ENCODE measurements at regions not wholly inside any gene's neighbourhood (a gene's known extent, or its start where the extent isn't known, plus 50 kb on each side); places are given as distances from the start of the nearest gene placed in this dataset.
A peak's percentile ranks its signal among the peaks of the same experiment; 100 is the strongest.

DNA sequence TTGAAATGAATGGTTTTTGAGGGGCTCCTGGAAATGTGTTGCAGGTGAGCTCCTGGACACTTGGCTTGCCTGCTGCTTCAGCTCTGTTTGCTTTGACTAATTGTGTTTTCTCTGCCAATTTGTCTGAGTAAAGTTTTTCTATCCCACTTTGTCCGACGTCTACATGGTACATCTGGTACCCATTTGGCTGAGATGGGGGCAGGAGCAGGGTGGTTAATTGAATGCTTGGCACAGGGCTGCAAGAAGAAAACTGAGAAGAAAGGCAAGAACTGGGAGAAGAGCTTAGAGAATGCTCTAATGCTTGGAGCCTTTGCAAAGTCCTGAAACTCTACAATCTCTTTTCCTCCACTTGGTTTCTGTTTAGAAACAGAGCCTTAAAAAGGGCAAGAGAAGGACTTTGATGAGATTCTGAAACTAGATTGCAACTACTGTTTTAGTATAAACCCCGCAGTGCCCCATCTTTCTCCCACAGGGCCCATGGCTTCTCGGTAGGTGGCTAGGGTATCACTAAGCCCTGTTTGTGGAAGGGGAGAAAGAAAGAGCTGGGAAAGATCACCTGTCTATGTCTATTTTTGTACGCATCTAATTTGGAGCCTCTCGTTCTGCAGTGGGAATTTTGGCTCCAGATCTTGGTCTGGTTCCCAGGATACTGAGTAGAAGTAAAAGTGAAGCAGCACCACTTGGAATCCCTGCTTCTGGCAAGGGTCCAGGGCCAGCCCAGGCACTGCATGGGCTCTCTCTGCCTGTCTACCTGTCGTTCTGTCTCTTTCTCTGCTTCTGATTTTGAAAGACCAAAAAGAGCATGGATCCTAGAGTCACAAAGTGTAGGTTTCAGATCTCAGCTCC is 214.4 kb downstream of the SEMA6A start:
- TF ChIP-seq, protein P1, sequence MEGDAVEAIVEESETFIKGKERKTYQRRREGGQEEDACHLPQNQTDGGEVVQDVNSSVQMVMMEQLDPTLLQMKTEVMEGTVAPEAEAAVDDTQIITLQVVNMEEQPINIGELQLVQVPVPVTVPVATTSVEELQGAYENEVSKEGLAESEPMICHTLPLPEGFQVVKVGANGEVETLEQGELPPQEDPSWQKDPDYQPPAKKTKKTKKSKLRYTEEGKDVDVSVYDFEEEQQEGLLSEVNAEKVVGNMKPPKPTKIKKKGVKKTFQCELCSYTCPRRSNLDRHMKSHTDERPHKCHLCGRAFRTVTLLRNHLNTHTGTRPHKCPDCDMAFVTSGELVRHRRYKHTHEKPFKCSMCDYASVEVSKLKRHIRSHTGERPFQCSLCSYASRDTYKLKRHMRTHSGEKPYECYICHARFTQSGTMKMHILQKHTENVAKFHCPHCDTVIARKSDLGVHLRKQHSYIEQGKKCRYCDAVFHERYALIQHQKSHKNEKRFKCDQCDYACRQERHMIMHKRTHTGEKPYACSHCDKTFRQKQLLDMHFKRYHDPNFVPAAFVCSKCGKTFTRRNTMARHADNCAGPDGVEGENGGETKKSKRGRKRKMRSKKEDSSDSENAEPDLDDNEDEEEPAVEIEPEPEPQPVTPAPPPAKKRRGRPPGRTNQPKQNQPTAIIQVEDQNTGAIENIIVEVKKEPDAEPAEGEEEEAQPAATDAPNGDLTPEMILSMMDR (IDR thresholded peaks at IDR 0.05), result no peak
- TF ChIP-seq POLR2A (IDR thresholded peaks at IDR 0.05; ENCODE audit: low read depth), result no peak
- peak in 1 of 2 donors; percentile 38 for TF ChIP-seq POLR2AphosphoS5 (IDR thresholded peaks at IDR 0.05)
- no peak for TF ChIP-seq EP300 (IDR thresholded peaks at IDR 0.05)
- peak overlapping the region in 3 of 4 donors; percentile 4 to 16 (median 9) for H3K4me3 ChIP-seq
- intact Hi-C loops (cut with DNase I), result no loop called here
- WGBS, result 35% methylated on average over 7 of the region's 7 CpGs
- H3K36me3 ChIP-seq, result no peaks in the 10 kb centered on the region
- peaks cover 22 to 40% (median 33%) of the 10 kb centered on the region in 4 donors for H3K4me1 ChIP-seq
- peak; percentile 92 for DNase-seq (ENCODE audit: extremely low spot score)
- no peaks in the 10 kb centered on the region for H3K27me3 ChIP-seq
- H3K9me3 ChIP-seq, result no peaks in the 10 kb centered on the region
- H3K27ac ChIP-seq (replicated peaks in 1 of 4), result peak overlapping the region in 3 of 4 donors; percentile 54 to 66 (median 58)

DNA sequence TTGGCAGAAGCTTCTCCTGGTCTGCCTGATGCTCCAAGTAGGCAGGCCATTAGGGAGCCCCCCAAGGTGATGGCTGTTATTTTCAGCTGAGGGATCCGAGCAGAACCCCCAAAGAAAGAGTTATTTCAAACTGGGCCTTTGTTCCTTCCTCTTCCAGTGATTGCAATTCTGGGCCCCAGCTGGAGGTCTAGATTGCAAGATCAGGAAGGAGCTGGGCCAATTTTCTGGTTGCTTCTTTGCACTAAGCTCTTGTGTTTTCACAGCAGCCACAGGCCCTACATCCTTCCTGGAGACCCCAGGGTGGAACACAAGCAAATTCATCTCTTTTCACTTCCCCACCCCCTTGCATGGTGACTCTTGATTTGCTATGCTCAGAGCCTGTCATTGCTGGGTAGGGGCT is 215.0 kb downstream of the SEMA6A start:
- no peak for DNase-seq (ENCODE audit: extremely low spot score)
- intact Hi-C loops (cut with DNase I), result no loop called here
- TF ChIP-seq EP300 (IDR thresholded peaks at IDR 0.05), result no peak
- TF ChIP-seq, protein P1 (IDR thresholded peaks at IDR 0.05), result no peak
- H3K9me3 ChIP-seq, result no peaks in the 10 kb centered on the region
- no peaks in the 10 kb centered on the region for H3K27me3 ChIP-seq
- H3K4me3 ChIP-seq, result no peak overlapping the region
- peak overlapping the region in 1 of 4 donors; percentile 66 for H3K27ac ChIP-seq (replicated peaks in 1 of 4)
- peaks cover 22 to 40% (median 33%) of the 10 kb centered on the region in 4 donors for H3K4me1 ChIP-seq
- H3K36me3 ChIP-seq, result no peaks in the 10 kb centered on the region
- 64% methylated on average over 1 of the region's 1 CpG for WGBS

DNA sequence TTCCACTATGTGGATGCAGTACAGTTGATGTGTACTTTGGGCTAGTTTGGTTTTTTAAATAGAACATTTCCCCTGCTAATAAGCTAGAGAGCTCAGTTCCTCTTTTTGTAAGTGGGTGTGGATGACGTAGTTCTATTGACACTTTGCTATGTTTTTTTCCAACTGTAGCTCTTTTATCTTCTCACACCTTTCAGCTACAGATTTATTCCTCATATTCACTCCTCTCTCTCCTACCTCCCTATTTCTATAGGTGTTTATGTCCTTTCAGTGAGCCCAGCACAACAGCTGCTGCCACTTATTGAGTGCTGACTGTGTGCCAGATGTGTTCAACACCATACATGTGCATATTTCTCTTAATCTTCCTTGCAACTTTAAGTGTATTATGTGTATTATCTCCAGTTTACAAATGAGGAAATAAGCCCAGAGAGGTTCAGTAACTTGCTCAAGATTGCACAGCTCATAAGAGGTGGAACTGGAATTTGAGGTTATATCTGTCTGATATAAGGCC is 215.7 kb downstream of the SEMA6A start:
- no peak for TF ChIP-seq EP300 (IDR thresholded peaks at IDR 0.05)
- TF ChIP-seq, protein P1 (IDR thresholded peaks at IDR 0.05), result no peak
- no peak for TF ChIP-seq POLR2AphosphoS5 (IDR thresholded peaks at IDR 0.05)
- no peak for TF ChIP-seq POLR2A (IDR thresholded peaks at IDR 0.05; ENCODE audit: low read depth)
- 61% methylated on average over 1 of the region's 1 CpG for WGBS
- DNase-seq (ENCODE audit: extremely low spot score), result no peak
- intact Hi-C loops (cut with DNase I), result no loop called here
- H3K36me3 ChIP-seq, result no peaks in the 10 kb centered on the region
- H3K27me3 ChIP-seq, result no peaks in the 10 kb centered on the region
- peaks cover 22 to 40% (median 33%) of the 10 kb centered on the region in 4 donors for H3K4me1 ChIP-seq
- H3K27ac ChIP-seq (replicated peaks in 1 of 4), result no peak overlapping the region
- no peak overlapping the region for H3K4me3 ChIP-seq
- H3K9me3 ChIP-seq, result no peaks in the 10 kb centered on the region

DNA sequence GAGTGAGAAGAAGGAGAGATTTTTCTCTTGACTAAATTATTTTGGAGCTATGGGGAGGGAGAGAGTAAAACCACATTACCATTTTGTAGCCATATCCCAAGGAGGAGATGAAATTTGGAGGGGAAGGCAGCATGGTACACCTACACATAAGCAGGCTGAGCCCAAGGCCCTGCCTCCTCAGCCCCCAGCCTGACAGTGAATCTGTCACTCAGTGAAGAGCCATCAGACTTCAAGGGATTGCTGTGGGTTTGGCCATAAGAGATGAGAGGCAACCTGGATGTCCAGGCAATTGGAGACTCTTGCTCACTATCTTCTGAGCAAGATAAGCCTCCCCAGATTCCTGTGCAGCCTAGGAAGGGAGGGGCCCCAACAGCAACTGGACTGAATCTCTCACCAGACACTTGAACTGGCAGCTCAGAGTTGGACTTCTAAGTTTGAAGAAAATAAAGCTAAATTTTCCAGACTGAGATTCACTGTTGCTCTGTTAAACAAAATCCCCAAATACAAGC is 216.6 kb downstream of the SEMA6A start:
- no peak overlapping the region for H3K27ac ChIP-seq (replicated peaks in 1 of 4)
- H3K4me1 ChIP-seq, result peaks cover 22 to 40% (median 33%) of the 10 kb centered on the region in 4 donors
- peak; percentile 42 for DNase-seq (ENCODE audit: extremely low spot score)
- TF ChIP-seq POLR2AphosphoS5 (IDR thresholded peaks at IDR 0.05) (no peak), POLR2A (IDR thresholded peaks at IDR 0.05; ENCODE audit: low read depth) (no peak), EP300 (IDR thresholded peaks at IDR 0.05) (no peak)
- TF ChIP-seq, protein P1 (IDR thresholded peaks at IDR 0.05), result no peak
- no peaks in the 10 kb centered on the region for H3K27me3 ChIP-seq
- H3K36me3 ChIP-seq, result no peaks in the 10 kb centered on the region
- no peaks in the 10 kb centered on the region for H3K9me3 ChIP-seq
- H3K4me3 ChIP-seq, result no peak overlapping the region
- intact Hi-C loops (cut with DNase I), result no loop called here

Measured in esophagus muscularis mucosa (tissue), 4 donors.